DOHH2 (cell line): ENCODE measurements at regions not wholly inside any gene's neighbourhood (a gene's known extent, or its start where the extent isn't known, plus 50 kb on each side); places are given as distances from the start of the nearest gene placed in this dataset.

Experiments used
- H3F3A ChIP-seq: fragments of 200-600 bp; sonication (generic), shearing (Covaris generic); 2 replicates; pipeline ENCODE4 v1.6.0; 2016; ENCODE audit warnings: antibody characterized with exemption, mild to moderate bottlenecking; ENCODE audit not compliant: control insufficient read depth, insufficient read depth
- H3K27ac ChIP-seq: fragments of 200-600 bp; sonication (generic); 2 replicates; pipeline ENCODE4 v1.5.1; 2014; ENCODE audit warnings: low read depth, mild to moderate bottlenecking, low read length, moderate library complexity
- H3K27me3 ChIP-seq: fragments of 200-600 bp; sonication (generic); 2 replicates; pipeline ENCODE4 v1.6.1; 2014; ENCODE audit warnings: mild to moderate bottlenecking, low read length, mixed read lengths; ENCODE audit not compliant: control insufficient read depth
- H3K36me3 ChIP-seq: fragments of 200-600 bp; sonication (generic); 2 replicates; pipeline ENCODE4 v1.6.1; 2014; ENCODE audit warnings: mild to moderate bottlenecking, low read length, moderate library complexity, mixed read lengths; ENCODE audit not compliant: control insufficient read depth
- H3K4me1 ChIP-seq: fragments of 200-600 bp; sonication (generic); 2 replicates; pipeline ENCODE4 v1.6.1; 2014; ENCODE audit warnings: mild to moderate bottlenecking, low read length, mixed read lengths; ENCODE audit not compliant: control insufficient read depth
- H3K4me2 ChIP-seq: fragments of 200-600 bp; sonication (generic); 2 replicates; pipeline ENCODE4 v1.6.0; 2014; ENCODE audit warnings: mild to moderate bottlenecking, low read length, moderate library complexity
- H3K4me3 ChIP-seq: fragments of 200-600 bp; sonication (generic); 2 replicates; pipeline ENCODE4 v1.5.1; 2014; ENCODE audit warnings: mild to moderate bottlenecking, low read length, mixed read lengths
- H3K79me2 ChIP-seq: fragments of 200-600 bp; sonication (generic); 2 replicates; pipeline ENCODE4 v1.6.1; 2014; ENCODE audit warnings: mild to moderate bottlenecking, low read length, mixed read lengths; ENCODE audit not compliant: control insufficient read depth
- H3K9me2 ChIP-seq: fragments of 200-600 bp; sonication (generic); replicated peaks from 2 replicates; pipeline ENCODE4 v1.6.1; 2014; ENCODE audit warnings: mild to moderate bottlenecking, low read length, mixed read lengths; ENCODE audit not compliant: control insufficient read depth
- H3K9me3 ChIP-seq: fragments of 200-600 bp; sonication (generic); 2 replicates; pipeline ENCODE4 v1.6.1; 2014; ENCODE audit warnings: antibody characterized with exemption, low read length, mixed read lengths; ENCODE audit not compliant: control insufficient read depth, insufficient read depth
- H4K20me1 ChIP-seq: fragments of 200-600 bp; sonication (generic); 2 replicates; pipeline ENCODE4 v1.6.0; 2014; ENCODE audit warnings: low read depth, mild to moderate bottlenecking, antibody characterized with exemption, low read length, moderate library complexity; ENCODE audit not compliant: control insufficient read depth, insufficient read depth
- EZH2phosphoT487 ChIP-seq: fragments of 200-600 bp; sonication (generic); IDR thresholded peaks from 2 replicates; pipeline ENCODE4 v1.6.1; 2017; ENCODE audit warnings: borderline replicate concordance, mild to moderate bottlenecking, antibody characterized with exemption, low read length, moderate library complexity, mixed read lengths
- TF ChIP-seq, protein P1 (sequence below): fragments of 200-600 bp; sonication (generic); IDR thresholded peaks from one replicate; pipeline ENCODE4 v1.5.1; 2014; ENCODE audit warnings: antibody characterized with exemption, mild to moderate bottlenecking, low read depth, low read length; ENCODE audit not compliant: poor library complexity, severe bottlenecking

DNA sequence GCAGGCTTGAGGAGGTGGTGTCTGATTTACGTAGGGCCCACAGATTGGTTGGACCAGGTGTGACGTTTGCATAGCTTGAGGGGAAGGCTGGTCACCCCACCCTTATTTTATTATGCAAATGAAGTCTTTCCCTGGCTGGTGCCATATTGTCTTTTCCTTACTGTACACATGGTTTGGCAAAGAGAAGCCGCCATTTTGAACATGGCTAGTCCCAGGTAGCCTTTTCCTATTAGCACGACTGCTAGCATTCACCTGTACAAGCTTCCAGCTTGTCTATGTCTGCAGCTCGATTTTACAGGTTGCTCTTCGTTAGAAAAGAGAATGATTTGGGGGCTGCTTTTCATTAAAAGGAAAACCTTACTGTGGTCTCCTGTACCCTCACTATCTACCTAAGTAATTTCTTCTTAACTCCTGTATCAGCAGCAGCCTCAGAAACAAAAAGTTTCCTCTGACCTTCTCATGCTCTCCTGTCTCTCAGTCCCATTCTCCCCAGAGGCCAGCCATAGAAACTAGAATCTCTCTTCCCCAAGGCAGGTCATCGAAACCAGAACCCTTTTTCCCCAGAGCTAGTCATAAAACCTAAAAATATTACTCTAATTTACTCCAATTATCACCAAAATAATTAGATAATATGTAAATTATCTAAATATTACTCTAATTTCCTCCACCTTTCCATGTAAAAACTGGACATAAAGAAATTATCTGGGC, 151.8 kb downstream of the B3GNT2 start:
- Histone ChIP-seq H3F3A (no peaks in the 10 kb centered on the region), H3K4me1 (no peaks in the 10 kb centered on the region), H3K9me2 (no peaks in the 10 kb centered on the region), H3K4me2 (no peak overlapping the region), H3K36me3 (no peaks in the 10 kb centered on the region), H3K79me2 (no peaks in the 10 kb centered on the region), H4K20me1 (no peaks in the 10 kb centered on the region), H3K27ac (no peak overlapping the region), H3K27me3 (no peaks in the 10 kb centered on the region), H3K9me3 (no peaks in the 10 kb centered on the region), H3K4me3 (no peak overlapping the region)
- TF ChIP-seq, protein P1, sequence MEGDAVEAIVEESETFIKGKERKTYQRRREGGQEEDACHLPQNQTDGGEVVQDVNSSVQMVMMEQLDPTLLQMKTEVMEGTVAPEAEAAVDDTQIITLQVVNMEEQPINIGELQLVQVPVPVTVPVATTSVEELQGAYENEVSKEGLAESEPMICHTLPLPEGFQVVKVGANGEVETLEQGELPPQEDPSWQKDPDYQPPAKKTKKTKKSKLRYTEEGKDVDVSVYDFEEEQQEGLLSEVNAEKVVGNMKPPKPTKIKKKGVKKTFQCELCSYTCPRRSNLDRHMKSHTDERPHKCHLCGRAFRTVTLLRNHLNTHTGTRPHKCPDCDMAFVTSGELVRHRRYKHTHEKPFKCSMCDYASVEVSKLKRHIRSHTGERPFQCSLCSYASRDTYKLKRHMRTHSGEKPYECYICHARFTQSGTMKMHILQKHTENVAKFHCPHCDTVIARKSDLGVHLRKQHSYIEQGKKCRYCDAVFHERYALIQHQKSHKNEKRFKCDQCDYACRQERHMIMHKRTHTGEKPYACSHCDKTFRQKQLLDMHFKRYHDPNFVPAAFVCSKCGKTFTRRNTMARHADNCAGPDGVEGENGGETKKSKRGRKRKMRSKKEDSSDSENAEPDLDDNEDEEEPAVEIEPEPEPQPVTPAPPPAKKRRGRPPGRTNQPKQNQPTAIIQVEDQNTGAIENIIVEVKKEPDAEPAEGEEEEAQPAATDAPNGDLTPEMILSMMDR: no peak
- TF ChIP-seq EZH2phosphoT487: no peak

DNA sequence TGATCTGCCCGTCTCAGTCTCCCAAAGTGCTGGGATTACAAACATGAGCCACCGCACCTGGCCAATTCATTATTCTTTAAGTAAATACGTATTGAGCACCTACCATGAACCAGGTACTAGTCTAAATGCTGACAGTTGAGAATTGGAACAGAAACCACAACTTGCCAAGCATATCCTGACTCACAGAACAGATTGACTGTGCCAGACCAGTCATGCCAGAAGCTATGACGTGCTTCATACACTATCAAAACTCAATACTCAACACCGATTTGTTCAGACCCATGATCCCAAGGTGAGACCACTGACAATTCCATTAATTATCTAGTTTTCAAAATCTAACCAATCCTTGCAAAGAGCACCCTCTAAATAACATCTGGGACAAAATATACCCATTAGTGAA, 148.6 kb downstream of the B3GNT2 start:
- H3K4me2 ChIP-seq: no peak overlapping the region
- no peaks in the 10 kb centered on the region for H4K20me1 ChIP-seq
- no peaks in the 10 kb centered on the region for H3K9me2 ChIP-seq
- H3K9me3 ChIP-seq: no peaks in the 10 kb centered on the region
- H3K27ac ChIP-seq: no peak overlapping the region
- TF ChIP-seq, protein P1: no peak
- TF ChIP-seq EZH2phosphoT487: no peak
- H3K36me3 ChIP-seq: no peaks in the 10 kb centered on the region
- no peak overlapping the region for H3K4me3 ChIP-seq
- H3K79me2 ChIP-seq: no peaks in the 10 kb centered on the region
- no peaks in the 10 kb centered on the region for H3K4me1 ChIP-seq
- no peaks in the 10 kb centered on the region for H3F3A ChIP-seq
- no peaks in the 10 kb centered on the region for H3K27me3 ChIP-seq

DNA sequence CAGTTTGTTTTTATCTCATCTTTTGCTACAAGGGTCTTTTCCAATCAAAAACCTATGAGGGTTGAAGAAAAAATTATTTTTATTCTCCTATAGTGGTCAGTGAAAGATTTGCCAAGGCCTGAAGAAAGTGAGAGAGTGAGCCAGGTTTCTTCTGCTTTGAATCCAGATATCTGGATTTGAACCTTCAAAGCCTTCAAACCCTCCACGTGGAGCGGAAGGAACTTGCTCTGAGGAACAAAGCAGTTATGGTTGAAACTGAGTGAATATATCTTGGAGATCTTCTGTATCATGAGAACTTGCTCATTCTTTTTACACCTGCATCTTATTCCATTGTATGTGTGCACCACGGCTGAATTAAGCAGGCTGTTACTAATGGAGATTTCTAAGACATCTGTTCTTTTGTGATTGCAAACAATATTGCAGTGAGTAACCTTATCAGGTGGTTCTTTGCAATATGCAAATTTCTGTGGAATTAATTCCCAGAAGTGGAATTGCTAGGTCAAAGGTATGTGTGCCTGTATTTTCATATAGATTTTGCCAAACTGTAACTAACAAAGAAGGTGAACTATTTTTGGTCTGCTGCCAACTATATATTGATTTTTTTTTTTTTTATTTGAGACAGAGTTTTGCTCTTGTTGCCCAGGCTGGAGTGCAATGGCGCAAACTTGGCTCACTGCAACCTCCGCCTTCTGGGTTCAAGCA, 147.9 kb downstream of the B3GNT2 start:
- no peaks in the 10 kb centered on the region for H3K27me3 ChIP-seq
- H3K4me1 ChIP-seq: no peaks in the 10 kb centered on the region
- no peaks in the 10 kb centered on the region for H3K79me2 ChIP-seq
- H3K4me2 ChIP-seq: no peak overlapping the region
- H4K20me1 ChIP-seq: no peaks in the 10 kb centered on the region
- no peak overlapping the region for H3K27ac ChIP-seq
- H3K4me3 ChIP-seq: no peak overlapping the region
- H3K9me2 ChIP-seq: no peaks in the 10 kb centered on the region
- TF ChIP-seq EZH2phosphoT487: no peak
- TF ChIP-seq, protein P1: no peak
- H3K36me3 ChIP-seq: no peaks in the 10 kb centered on the region
- no peaks in the 10 kb centered on the region for H3K9me3 ChIP-seq
- H3F3A ChIP-seq: no peaks in the 10 kb centered on the region
